MM.1S (cell line): ENCODE measurements at regions not wholly inside any gene's neighbourhood (a gene's known extent, or its start where the extent isn't known, plus 50 kb on each side); places are given as distances from the start of the nearest gene placed in this dataset.

ENCODE experiments used
- DNase-seq: peaks from one replicate; pipeline ENCODE4 v3.0.0-alpha.2; 2015
- H2AFZ ChIP-seq: fragments of 300-600 bp; sonication (generic); 2 replicates; pipeline ENCODE4 v1.6.0; 2016; ENCODE audit warnings: antibody characterized with exemption, low read length
- H3F3A ChIP-seq: fragments of 300-600 bp; sonication (generic); 2 replicates; pipeline ENCODE4 v1.6.1; 2016; ENCODE audit warnings: mild to moderate bottlenecking, antibody characterized with exemption, low read length, moderate library complexity, mixed read lengths; ENCODE audit not compliant: insufficient read depth
- H3K27ac ChIP-seq: fragments of 300-600 bp; sonication (generic); 2 replicates; pipeline ENCODE4 v1.5.1; 2016; ENCODE audit warnings: mild to moderate bottlenecking, low read length
- H3K27me3 ChIP-seq: fragments of 300-600 bp; sonication (generic); replicated peaks from 2 replicates; pipeline ENCODE4 v1.6.0; 2016; ENCODE audit warnings: low read length; ENCODE audit not compliant: insufficient read depth
- H3K36me3 ChIP-seq: fragments of 300-600 bp; sonication (generic); replicated peaks from 2 replicates; pipeline ENCODE4 v1.6.1; 2016; ENCODE audit warnings: mild to moderate bottlenecking, low read length, mixed read lengths; ENCODE audit not compliant: insufficient read depth
- H3K4me1 ChIP-seq: fragments of 300-600 bp; sonication (generic); 2 replicates; pipeline ENCODE4 v1.6.1; 2016; ENCODE audit warnings: low read length, mixed read lengths
- H3K4me2 ChIP-seq: fragments of 300-600 bp; sonication (generic); 2 replicates; pipeline ENCODE4 v1.6.0; 2016; ENCODE audit warnings: low read depth, low read length
- H3K4me3 ChIP-seq: fragments of 300-600 bp; sonication (generic); 2 replicates; pipeline ENCODE4 v1.5.1; 2016; ENCODE audit warnings: low read length, mixed read lengths
- H3K79me2 ChIP-seq: fragments of 300-600 bp; sonication (generic); 2 replicates; pipeline ENCODE4 v1.6.1; 2016; ENCODE audit warnings: mixed run types, low read length, mixed read lengths
- H3K9ac ChIP-seq: fragments of 300-600 bp; sonication (generic); 2 replicates; pipeline ENCODE4 v1.6.1; 2016; ENCODE audit warnings: low read length, mixed read lengths
- H3K9me2 ChIP-seq: fragments of 300-600 bp; sonication (generic); replicated peaks from 2 replicates; pipeline ENCODE4 v1.6.1; 2016; ENCODE audit warnings: mild to moderate bottlenecking, low read length, mixed read lengths; ENCODE audit not compliant: insufficient read depth
- H3K9me3 ChIP-seq: fragments of 300-600 bp; sonication (generic); replicated peaks from 2 replicates; pipeline ENCODE4 v1.6.1; 2016; ENCODE audit warnings: mild to moderate bottlenecking, low read length, mixed read lengths; ENCODE audit not compliant: insufficient read depth
- H4K20me1 ChIP-seq: fragments of 300-600 bp; sonication (generic); 2 replicates; pipeline ENCODE4 v1.6.1; 2016; ENCODE audit warnings: mild to moderate bottlenecking, low read length, moderate library complexity, mixed read lengths; ENCODE audit not compliant: insufficient read depth
- EZH2 ChIP-seq: fragments of 300-600 bp; sonication (generic); optimal IDR thresholded peaks from 2 replicates; pipeline ENCODE3; 2017; ENCODE audit warnings: low read depth, mild to moderate bottlenecking, antibody characterized with exemption, low read length, mixed read lengths
- EZH2phosphoT487 ChIP-seq: fragments of 300-600 bp; sonication (generic); IDR thresholded peaks from 2 replicates; pipeline ENCODE4 v1.6.1; 2018; ENCODE audit warnings: antibody characterized with exemption, low read length
- TF ChIP-seq, protein P1 (sequence below): fragments of 300-600 bp; sonication (generic); IDR thresholded peaks from 2 replicates; pipeline ENCODE4 v1.5.1; 2016; ENCODE audit warnings: antibody characterized with exemption, low read length, mixed read lengths

DNA sequence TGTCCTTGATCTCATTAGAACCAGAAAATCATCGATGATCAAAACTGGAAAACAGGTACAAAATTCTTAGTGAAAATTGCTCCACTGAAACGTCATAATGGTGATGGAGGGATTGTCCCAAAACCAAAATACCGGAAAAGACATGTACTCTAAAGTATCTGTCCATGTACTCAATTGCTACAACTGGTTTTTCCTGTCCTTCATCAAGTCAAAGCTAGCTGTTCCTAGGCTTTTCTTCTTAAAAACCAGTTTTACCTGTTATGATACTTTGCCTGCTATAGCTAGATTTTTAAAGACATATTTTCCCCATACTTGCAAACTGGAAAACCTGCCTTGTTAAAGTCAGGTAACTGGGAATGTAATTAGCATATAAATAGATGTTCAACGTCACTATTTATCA, 50.5 kb upstream of the LRRC1 start:
- H3F3A ChIP-seq: no peaks in the 10 kb centered on the region
- H3K9me2 ChIP-seq: no peaks in the 10 kb centered on the region
- no peaks in the 10 kb centered on the region for H3K36me3 ChIP-seq
- H2AFZ ChIP-seq: no peak overlapping the region
- no peak overlapping the region for H3K4me3 ChIP-seq
- H3K9ac ChIP-seq: no peak overlapping the region
- H3K9me3 ChIP-seq: no peaks in the 10 kb centered on the region
- TF ChIP-seq, protein P1, sequence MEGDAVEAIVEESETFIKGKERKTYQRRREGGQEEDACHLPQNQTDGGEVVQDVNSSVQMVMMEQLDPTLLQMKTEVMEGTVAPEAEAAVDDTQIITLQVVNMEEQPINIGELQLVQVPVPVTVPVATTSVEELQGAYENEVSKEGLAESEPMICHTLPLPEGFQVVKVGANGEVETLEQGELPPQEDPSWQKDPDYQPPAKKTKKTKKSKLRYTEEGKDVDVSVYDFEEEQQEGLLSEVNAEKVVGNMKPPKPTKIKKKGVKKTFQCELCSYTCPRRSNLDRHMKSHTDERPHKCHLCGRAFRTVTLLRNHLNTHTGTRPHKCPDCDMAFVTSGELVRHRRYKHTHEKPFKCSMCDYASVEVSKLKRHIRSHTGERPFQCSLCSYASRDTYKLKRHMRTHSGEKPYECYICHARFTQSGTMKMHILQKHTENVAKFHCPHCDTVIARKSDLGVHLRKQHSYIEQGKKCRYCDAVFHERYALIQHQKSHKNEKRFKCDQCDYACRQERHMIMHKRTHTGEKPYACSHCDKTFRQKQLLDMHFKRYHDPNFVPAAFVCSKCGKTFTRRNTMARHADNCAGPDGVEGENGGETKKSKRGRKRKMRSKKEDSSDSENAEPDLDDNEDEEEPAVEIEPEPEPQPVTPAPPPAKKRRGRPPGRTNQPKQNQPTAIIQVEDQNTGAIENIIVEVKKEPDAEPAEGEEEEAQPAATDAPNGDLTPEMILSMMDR: no peak
- TF ChIP-seq EZH2: no peak
- H3K27ac ChIP-seq: no peak overlapping the region
- no peak overlapping the region for H3K4me2 ChIP-seq
- no peaks in the 10 kb centered on the region for H3K27me3 ChIP-seq
- H3K4me1 ChIP-seq: no peaks in the 10 kb centered on the region
- no peaks in the 10 kb centered on the region for H4K20me1 ChIP-seq
- DNase-seq: no peak
- H3K79me2 ChIP-seq: no peaks in the 10 kb centered on the region

DNA sequence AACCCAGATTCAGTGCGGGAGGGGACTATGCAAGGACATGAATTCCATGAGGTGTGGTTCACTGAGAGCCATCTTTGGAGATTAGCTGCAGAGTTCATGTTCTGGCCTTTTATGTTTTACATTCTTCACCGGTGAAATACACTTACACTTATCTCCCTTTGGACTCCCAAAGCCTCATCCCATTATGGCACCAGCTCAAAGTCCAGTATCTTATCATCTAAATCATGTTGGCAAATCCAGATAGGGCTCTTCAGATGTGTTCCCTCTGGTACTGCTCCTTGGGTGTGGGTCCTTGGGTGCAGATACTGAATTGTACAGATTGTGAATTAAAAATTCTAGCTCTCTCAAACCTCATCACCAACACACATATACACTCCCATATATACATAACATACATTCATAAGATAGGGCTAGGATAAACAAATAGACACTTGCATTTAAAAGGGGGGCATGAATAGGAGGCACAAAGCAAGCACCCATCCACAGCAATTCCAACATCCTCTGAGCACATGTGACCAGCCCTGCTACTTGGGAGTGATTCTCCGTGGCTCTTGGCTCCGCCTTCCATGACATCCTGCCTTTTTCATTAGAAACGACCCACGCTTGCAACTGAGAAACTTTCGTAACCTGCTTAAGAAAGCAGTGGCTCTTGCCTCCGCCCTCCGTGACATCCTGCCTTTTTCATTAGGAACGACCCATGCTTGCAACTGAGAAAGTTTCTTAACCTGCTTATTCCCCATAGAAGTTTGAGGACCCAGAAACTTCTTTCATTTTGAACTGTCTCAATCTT, 53.6 kb upstream of the LRRC1 start:
- Histone ChIP-seq H2AFZ (no peak overlapping the region), H3K4me2 (no peak overlapping the region), H3K27me3 (no peaks in the 10 kb centered on the region), H3K9me3 (no peaks in the 10 kb centered on the region), H3K9ac (no peak overlapping the region), H4K20me1 (no peaks in the 10 kb centered on the region), H3K36me3 (no peaks in the 10 kb centered on the region), H3K27ac (no peak overlapping the region), H3K79me2 (no peaks in the 10 kb centered on the region), H3K4me1 (no peaks in the 10 kb centered on the region), H3K9me2 (no peaks in the 10 kb centered on the region), H3F3A (no peaks in the 10 kb centered on the region), H3K4me3 (no peak overlapping the region)
- TF ChIP-seq EZH2 (no peak), EZH2phosphoT487 (no peak)
- TF ChIP-seq, protein P1: no peak
- no peak for DNase-seq

DNA sequence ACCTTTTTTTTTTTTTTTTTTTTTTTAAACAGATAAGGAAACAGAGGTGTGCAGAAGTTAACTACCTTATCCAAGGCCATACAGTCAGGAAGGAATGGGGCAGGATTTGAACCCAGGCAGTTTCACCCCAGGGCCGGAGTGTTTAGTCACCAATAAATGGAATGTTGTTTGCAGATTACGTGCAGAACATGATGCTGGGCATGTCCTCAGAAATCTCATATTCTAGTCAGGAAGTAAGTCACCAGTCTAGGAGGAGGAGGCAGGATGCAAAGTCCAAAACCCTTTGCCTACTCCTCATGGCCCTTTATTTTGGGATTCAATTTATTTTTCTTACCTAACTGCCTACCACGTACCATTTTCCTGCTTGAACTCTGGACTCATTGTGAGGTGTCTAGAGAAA, 57.1 kb upstream of the LRRC1 start:
- H3K4me1 ChIP-seq: peaks cover 10% of the 10 kb centered on the region
- no peak overlapping the region for H3K4me3 ChIP-seq
- no peaks in the 10 kb centered on the region for H3K9me2 ChIP-seq
- H2AFZ ChIP-seq: no peak overlapping the region
- H3K9me3 ChIP-seq: no peaks in the 10 kb centered on the region
- no peaks in the 10 kb centered on the region for H4K20me1 ChIP-seq
- TF ChIP-seq EZH2: no peak
- TF ChIP-seq, protein P1: no peak
- no peak for TF ChIP-seq EZH2phosphoT487
- no peaks in the 10 kb centered on the region for H3K79me2 ChIP-seq
- H3K9ac ChIP-seq: no peak overlapping the region
- H3K27ac ChIP-seq: no peak overlapping the region
- H3F3A ChIP-seq: no peaks in the 10 kb centered on the region
- H3K27me3 ChIP-seq: no peaks in the 10 kb centered on the region
- H3K36me3 ChIP-seq: no peaks in the 10 kb centered on the region
- no peak for DNase-seq
- H3K4me2 ChIP-seq: no peak overlapping the region
